ENCODE measurements at regions not wholly inside any gene's neighbourhood (a gene's known extent, or its start where the extent isn't known, plus 50 kb on each side); places are given as distances from the start of the nearest gene placed in this dataset.

DNA sequence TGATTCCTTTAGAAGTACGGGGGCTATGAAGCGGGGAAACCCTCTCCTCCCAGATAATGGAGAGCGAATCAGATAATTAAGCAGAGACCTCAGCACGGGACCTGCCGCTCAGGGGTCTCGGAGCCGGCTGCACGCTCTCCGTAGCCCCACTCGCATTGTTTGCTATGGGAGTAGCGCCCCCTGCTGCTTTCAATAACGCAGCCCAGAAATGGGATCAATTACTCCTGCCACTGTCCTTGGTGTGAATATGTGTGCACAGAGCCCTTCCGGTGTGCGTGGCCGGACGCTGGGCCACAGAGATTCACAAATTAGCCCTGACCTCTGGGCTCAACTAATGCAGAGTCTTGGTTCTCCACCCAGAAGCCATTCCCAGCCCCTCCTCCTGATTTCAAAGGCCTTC lies 76.4 kb upstream of the TMEM132C start:
- TF ChIP-seq, protein P1, sequence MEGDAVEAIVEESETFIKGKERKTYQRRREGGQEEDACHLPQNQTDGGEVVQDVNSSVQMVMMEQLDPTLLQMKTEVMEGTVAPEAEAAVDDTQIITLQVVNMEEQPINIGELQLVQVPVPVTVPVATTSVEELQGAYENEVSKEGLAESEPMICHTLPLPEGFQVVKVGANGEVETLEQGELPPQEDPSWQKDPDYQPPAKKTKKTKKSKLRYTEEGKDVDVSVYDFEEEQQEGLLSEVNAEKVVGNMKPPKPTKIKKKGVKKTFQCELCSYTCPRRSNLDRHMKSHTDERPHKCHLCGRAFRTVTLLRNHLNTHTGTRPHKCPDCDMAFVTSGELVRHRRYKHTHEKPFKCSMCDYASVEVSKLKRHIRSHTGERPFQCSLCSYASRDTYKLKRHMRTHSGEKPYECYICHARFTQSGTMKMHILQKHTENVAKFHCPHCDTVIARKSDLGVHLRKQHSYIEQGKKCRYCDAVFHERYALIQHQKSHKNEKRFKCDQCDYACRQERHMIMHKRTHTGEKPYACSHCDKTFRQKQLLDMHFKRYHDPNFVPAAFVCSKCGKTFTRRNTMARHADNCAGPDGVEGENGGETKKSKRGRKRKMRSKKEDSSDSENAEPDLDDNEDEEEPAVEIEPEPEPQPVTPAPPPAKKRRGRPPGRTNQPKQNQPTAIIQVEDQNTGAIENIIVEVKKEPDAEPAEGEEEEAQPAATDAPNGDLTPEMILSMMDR (IDR thresholded peaks at IDR 0.05; ENCODE audit: insufficient read depth, low read depth, low read length, missing control alignments): no peak
- no peak overlapping the region for H3K4me3 ChIP-seq (ENCODE audit: low read length)
- no peak for DNase-seq (ENCODE audit: low read depth)

DNA sequence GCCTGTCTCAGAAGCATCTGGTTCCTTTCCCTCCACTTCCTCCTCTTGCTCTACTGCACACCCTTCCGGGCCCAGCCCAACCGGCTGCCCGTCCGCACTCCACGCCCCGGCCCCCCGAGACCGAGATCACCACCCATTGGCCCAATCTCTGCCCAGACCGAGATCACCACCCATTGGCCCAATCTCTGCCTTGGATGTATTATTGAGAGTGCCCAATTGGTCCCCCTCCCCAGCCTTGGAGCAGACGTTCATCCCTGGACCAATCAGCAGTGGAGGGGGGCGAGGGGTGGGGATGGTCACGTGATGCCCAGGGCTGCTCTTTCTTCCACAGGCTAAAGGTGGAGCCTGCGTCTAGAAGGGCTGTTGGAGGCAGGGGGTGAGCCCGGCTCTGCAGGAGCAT lies 75.6 kb upstream of the TMEM132C start:
- no peak overlapping the region for H3K4me3 ChIP-seq (ENCODE audit: low read length)
- TF ChIP-seq, protein P1 (IDR thresholded peaks at IDR 0.05; ENCODE audit: insufficient read depth, low read depth, low read length, missing control alignments): no peak
- DNase-seq (ENCODE audit: low read depth): no peak

DNA sequence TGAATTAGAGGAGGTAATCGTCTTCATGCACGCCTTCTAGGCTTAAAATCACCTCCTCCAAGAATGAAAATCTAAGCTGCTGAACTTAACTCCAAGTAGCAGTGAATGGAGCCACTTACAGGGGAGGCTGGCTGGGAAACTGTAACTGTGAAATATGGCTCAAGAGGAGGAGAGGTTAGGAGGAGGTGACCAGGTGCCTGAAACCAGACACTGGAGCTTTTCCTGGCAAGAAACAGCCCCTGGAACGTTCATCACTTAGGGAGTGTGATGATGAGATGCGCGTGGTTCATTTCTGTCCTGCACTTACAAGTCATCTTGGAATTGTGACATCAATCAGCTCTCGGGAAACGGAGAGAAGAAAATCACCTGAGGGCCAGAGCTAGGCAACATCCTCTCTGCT lies 62.3 kb upstream of the TMEM132C start:
- TF ChIP-seq, protein P1 (IDR thresholded peaks at IDR 0.05; ENCODE audit: insufficient read depth, low read depth, low read length, missing control alignments): no peak
- no peak for DNase-seq (ENCODE audit: low read depth)

DNA sequence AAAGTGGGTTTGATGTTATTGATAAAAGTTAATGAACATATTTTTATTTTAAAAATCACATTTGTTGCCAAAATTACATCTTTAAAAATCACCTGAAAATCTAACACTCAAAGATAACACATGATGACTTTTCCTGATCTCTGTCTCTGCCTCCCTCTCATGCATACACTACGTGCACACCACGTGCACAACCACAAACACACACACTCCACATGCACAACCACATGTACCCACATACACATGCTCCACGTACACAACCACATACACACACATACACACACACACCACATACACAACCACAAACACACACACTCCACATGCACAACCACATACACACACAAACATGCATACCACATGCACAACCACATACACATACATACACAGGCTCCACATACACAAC lies 61.8 kb upstream of the TMEM132C start:
- H3K4me3 ChIP-seq (ENCODE audit: low read length): no peak overlapping the region
- TF ChIP-seq, protein P1 (IDR thresholded peaks at IDR 0.05; ENCODE audit: insufficient read depth, low read depth, low read length, missing control alignments): no peak
- DNase-seq (ENCODE audit: low read depth): no peak

More for the DNA sequence above, 62.3 kb upstream of the TMEM132C start:
- no peak overlapping the region for H3K4me3 ChIP-seq (ENCODE audit: low read length)

DNA sequence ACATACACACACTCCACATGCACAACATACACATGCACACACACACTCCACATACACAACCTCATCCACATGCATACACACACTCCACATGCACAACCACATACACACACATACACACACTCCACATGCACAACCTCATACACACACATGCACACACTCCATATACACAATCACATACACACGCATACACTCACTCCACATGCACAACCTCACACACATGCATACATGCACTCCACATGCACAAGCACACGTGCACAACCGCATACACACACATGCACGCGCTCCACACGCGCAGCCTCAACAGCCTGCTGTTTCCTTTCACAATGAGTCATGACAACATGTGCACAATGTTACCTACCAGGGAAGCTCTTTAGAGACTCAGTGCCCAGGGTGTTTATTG lies 61.2 kb upstream of the TMEM132C start:
- no peak overlapping the region for H3K4me3 ChIP-seq (ENCODE audit: low read length)
- no peak for DNase-seq (ENCODE audit: low read depth)
- TF ChIP-seq, protein P1 (IDR thresholded peaks at IDR 0.05; ENCODE audit: insufficient read depth, low read depth, low read length, missing control alignments): no peak

Data from epithelial cell of esophagus (primary cell).